Transverse colon (tissue), 4 donors: ENCODE measurements at regions not wholly inside any gene's neighbourhood (a gene's known extent, or its start where the extent isn't known, plus 50 kb on each side); places are given as distances from the start of the nearest gene placed in this dataset.

Experiments used
- POLR2AphosphoS5 ChIP-seq, 3 donors: sonication (generic); formaldehyde crosslinking; IDR thresholded peaks; one replicate each; pipeline ENCODE4 v1.6.1; 2016; ENCODE audit warnings: antibody characterized with exemption in 3 of 3
- TF ChIP-seq, protein P1 (sequence below), 5 experiments: fragments of 200-600 bp in 3 of 5; fragments of 450-650 bp in 2 of 5; sonication (generic) in 3 of 5; IDR thresholded peaks; 1 replicate in 2 of 5; 2 replicates in 3 of 5; pipeline ENCODE4 v1.5.1; 2016 to 2017; ENCODE audit warnings: antibody characterized with exemption in 5 of 5, inconsistent platforms in 3 of 5, mild to moderate bottlenecking in 2 of 5, moderate library complexity in 1 of 5

DNA sequence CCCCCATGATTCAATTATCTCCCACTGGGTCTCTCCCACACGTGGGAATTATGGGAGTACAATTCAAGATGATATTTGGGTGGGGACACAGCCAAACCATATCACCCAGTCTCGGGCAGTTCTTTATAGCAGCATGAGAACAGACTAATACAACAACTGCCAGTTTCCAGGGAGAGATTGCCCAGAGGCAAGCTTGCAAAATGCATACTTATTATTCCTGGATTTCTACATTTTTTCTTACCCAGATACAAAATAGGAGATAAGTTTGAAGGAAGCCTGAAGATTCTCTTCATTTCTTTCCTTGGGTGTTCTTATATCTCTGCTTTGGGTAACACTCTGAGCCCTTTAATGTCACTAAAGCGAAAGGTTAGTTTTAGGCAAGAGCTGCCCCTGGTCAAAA lies 691.2 kb downstream of the TAF11L14 start:
- TF ChIP-seq POLR2AphosphoS5 (IDR thresholded peaks at IDR 0.05), result no peak
- TF ChIP-seq, protein P1, sequence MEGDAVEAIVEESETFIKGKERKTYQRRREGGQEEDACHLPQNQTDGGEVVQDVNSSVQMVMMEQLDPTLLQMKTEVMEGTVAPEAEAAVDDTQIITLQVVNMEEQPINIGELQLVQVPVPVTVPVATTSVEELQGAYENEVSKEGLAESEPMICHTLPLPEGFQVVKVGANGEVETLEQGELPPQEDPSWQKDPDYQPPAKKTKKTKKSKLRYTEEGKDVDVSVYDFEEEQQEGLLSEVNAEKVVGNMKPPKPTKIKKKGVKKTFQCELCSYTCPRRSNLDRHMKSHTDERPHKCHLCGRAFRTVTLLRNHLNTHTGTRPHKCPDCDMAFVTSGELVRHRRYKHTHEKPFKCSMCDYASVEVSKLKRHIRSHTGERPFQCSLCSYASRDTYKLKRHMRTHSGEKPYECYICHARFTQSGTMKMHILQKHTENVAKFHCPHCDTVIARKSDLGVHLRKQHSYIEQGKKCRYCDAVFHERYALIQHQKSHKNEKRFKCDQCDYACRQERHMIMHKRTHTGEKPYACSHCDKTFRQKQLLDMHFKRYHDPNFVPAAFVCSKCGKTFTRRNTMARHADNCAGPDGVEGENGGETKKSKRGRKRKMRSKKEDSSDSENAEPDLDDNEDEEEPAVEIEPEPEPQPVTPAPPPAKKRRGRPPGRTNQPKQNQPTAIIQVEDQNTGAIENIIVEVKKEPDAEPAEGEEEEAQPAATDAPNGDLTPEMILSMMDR (IDR thresholded peaks at IDR 0.05), result no peak
